Uterus (tissue), 3 donors: ENCODE measurements at regions not wholly inside any gene's neighbourhood (a gene's known extent, or its start where the extent isn't known, plus 50 kb on each side); places are given as distances from the start of the nearest gene placed in this dataset.

Source experiments
- DNase-seq, 2 donors: peaks; one replicate each; pipeline ENCODE4 v3.0.0-alpha.2; 2019 to 2020
- H3K27ac ChIP-seq, 2 donors: fragments of 200-600 bp; sonication (generic); 1 replicate in 1 of 2; 2 replicates in 1 of 2; pipeline ENCODE4 v1.5.1; 2016 to 2018
- H3K27me3 ChIP-seq, 2 donors: fragments of 200-600 bp; sonication (generic); one replicate each; pipeline ENCODE4 v1.5.1; 2018 to 2019; ENCODE audit warnings: control low read depth in 1 of 2
- H3K36me3 ChIP-seq, 2 donors: fragments of 200-600 bp; sonication (generic); one replicate each; pipeline ENCODE4 v1.5.1; 2019; ENCODE audit warnings: control low read depth in 1 of 2
- H3K4me1 ChIP-seq, 2 donors: fragments of 200-600 bp; sonication (generic); one replicate each; pipeline ENCODE4 v1.5.1; 2018 to 2019; ENCODE audit warnings: control low read depth in 1 of 2
- H3K4me3 ChIP-seq, 2 donors: fragments of 200-600 bp; sonication (generic); 1 replicate in 1 of 2; 2 replicates in 1 of 2; pipeline ENCODE4 v1.5.1; 2018 to 2019; ENCODE audit warnings: mild to moderate bottlenecking in 1 of 2
- H3K9me3 ChIP-seq, 2 donors: fragments of 200-600 bp; sonication (generic); one replicate each; pipeline ENCODE4 v1.5.1; 2019; ENCODE audit warnings: control low read depth in 1 of 2
- POLR2A ChIP-seq, 2 donors: fragments of 450-650 bp; IDR thresholded peaks; one replicate each; pipeline ENCODE4 v1.6.1; 2016; ENCODE audit warnings: antibody characterized with exemption in 2 of 2, mild to moderate bottlenecking in 1 of 2, moderate library complexity in 1 of 2
- intact Hi-C: fragments of 100-400 bp; cut with DNase I; formaldehyde crosslinking; loops from one replicate; pipeline ENCODE4 v1.15.1; 2023; ENCODE audit warnings: low total_unique reads
- TF ChIP-seq, protein P1 (sequence below), 4 experiments: fragments of 200-600 bp in 2 of 4; fragments of 450-650 bp in 2 of 4; sonication (generic) in 2 of 4; IDR thresholded peaks; one replicate each; pipeline ENCODE4 v1.5.1; 2016 to 2019; ENCODE audit warnings: antibody characterized with exemption in 4 of 4, mild to moderate bottlenecking in 2 of 4, moderate library complexity in 1 of 4
- donor health status: DM: yes; HTN: yes; CAD: no.

DNA sequence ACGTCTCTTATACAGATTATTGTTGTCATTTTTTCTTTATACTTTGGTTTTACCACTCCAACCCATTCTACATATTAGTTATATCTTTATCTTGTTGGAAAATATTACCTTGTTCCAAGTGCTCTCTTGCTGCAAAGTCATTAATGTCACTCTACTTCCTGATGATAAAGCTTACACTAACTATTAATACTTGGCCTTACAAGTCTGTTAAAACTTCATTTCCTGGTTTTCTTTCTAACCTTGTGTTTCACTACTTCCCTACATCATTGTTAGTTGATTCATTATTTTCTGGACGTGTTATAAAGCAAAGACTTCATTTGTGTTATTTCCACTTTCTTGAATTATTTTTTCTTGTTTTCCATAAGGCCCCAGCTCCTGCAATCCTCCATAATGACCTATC lies 382.6 kb upstream of the CDH20 start:
- TF ChIP-seq, protein P1, sequence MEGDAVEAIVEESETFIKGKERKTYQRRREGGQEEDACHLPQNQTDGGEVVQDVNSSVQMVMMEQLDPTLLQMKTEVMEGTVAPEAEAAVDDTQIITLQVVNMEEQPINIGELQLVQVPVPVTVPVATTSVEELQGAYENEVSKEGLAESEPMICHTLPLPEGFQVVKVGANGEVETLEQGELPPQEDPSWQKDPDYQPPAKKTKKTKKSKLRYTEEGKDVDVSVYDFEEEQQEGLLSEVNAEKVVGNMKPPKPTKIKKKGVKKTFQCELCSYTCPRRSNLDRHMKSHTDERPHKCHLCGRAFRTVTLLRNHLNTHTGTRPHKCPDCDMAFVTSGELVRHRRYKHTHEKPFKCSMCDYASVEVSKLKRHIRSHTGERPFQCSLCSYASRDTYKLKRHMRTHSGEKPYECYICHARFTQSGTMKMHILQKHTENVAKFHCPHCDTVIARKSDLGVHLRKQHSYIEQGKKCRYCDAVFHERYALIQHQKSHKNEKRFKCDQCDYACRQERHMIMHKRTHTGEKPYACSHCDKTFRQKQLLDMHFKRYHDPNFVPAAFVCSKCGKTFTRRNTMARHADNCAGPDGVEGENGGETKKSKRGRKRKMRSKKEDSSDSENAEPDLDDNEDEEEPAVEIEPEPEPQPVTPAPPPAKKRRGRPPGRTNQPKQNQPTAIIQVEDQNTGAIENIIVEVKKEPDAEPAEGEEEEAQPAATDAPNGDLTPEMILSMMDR (IDR thresholded peaks at IDR 0.05): no peak
- TF ChIP-seq POLR2A (IDR thresholded peaks at IDR 0.05): no peak
- H3K9me3 ChIP-seq: no peaks in the 10 kb centered on the region

DNA sequence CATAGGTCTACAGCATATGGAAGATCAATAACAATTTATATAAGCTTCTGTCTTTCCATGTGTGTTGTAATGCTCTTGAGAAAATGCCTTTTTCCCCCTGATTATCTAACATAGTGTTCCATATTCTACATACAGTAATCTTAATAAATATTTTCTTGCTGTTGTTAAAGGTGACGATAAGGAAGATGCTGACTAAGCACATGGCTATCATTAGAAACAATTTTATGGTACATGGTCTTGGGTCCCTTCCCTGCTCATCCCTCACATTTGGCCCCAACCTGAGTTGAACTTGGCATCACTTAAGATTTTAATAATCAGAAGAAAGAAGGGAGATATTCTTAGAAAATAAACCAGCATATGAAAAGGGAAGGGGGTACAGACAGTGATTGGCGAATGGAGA lies 382.1 kb upstream of the CDH20 start:
- intact Hi-C loops: no loop called here

More for the DNA sequence above, 382.6 kb upstream of the CDH20 start:
- H3K27ac ChIP-seq: no peak overlapping the region
- intact Hi-C loops: no loop called here
- H3K4me3 ChIP-seq: no peak overlapping the region
- H3K4me1 ChIP-seq: no peaks in the 10 kb centered on the region
- no peaks in the 10 kb centered on the region for H3K27me3 ChIP-seq
- H3K36me3 ChIP-seq: no peaks in the 10 kb centered on the region
- DNase-seq: no peak

DNA sequence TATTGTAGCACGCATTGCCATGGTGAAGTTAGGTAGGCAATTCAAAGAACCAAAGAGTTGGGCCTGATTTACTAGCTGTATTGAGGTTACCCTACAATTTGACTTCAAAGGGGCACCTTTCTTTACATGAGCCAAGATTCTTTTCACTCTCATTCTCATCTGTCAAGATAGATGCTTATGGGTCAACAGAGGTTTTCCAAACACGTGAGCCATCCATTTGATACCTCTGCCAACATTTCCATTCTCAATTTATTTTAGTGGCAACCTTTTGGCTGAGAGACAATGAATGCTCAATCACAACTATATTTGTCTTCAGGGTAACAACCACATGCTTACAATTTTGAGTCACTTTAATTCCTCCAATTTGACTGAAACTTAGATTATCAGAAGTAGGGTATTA lies 370.6 kb upstream of the CDH20 start:
- H3K9me3 ChIP-seq: no peaks in the 10 kb centered on the region
- no peaks in the 10 kb centered on the region for H3K4me1 ChIP-seq
- no peak overlapping the region for H3K4me3 ChIP-seq
- H3K36me3 ChIP-seq: no peaks in the 10 kb centered on the region
- no peak for DNase-seq
- H3K27ac ChIP-seq: no peak overlapping the region
- no peaks in the 10 kb centered on the region for H3K27me3 ChIP-seq
- intact Hi-C loops: no loop called here
- no peak for TF ChIP-seq POLR2A (IDR thresholded peaks at IDR 0.05)
- TF ChIP-seq, protein P1 (IDR thresholded peaks at IDR 0.05): no peak

More for the DNA sequence above, 382.1 kb upstream of the CDH20 start:
- H3K27me3 ChIP-seq: no peaks in the 10 kb centered on the region
- no peaks in the 10 kb centered on the region for H3K9me3 ChIP-seq
- DNase-seq: no peak
- no peak overlapping the region for H3K4me3 ChIP-seq
- TF ChIP-seq, protein P1 (IDR thresholded peaks at IDR 0.05): no peak
- TF ChIP-seq POLR2A (IDR thresholded peaks at IDR 0.05): no peak
- H3K36me3 ChIP-seq: no peaks in the 10 kb centered on the region
- H3K4me1 ChIP-seq: no peaks in the 10 kb centered on the region
- H3K27ac ChIP-seq: no peak overlapping the region

DNA sequence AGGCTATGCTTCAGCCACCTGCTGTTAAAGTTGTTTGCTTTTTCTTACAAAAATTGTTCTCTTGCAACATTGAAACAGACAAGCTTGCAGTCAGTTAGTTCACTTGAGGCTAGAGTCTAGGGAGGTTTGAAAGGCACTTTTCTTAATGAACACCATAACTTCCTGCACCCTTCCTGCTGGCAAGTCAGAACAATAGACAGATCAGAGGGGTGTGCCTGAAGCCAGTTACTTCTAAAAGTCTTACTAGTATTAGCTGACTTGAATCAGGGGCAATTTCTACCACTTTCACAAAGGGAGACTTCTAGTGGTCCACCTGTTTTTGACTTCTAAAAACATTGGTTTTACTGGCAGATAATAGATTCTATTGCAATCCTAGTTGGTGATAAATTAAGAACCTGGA lies 367.4 kb upstream of the CDH20 start:
- Histone ChIP-seq H3K36me3 (no peaks in the 10 kb centered on the region), H3K4me1 (no peaks in the 10 kb centered on the region)
- intact Hi-C loops: no loop called here

DNA sequence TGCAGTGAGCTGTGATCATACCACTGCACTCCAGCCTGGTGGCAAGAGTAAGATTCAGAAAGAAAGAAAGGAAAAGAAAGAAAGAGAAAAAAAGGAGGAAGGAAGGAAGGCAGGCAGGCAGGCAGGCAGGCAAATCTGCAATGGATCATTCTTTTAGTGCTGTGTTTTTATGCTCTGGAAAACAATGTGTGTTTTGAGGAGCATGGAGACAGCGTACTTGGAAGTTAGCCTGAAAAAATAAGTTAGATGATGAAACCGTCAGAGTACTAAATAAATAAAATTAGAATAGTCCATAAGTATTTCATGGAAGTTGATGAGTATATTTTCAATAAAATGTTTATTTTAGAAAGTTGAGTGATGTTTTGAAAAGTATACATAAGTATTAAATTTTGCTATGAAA lies 366.4 kb upstream of the CDH20 start:
- intact Hi-C loops: no loop called here
- H3K4me3 ChIP-seq: no peak overlapping the region
- no peaks in the 10 kb centered on the region for H3K9me3 ChIP-seq
- H3K27me3 ChIP-seq: no peaks in the 10 kb centered on the region
- no peak for DNase-seq
- H3K4me1 ChIP-seq: no peaks in the 10 kb centered on the region
- TF ChIP-seq POLR2A (IDR thresholded peaks at IDR 0.05): no peak
- TF ChIP-seq, protein P1 (IDR thresholded peaks at IDR 0.05): no peak
- no peak overlapping the region for H3K27ac ChIP-seq
- no peaks in the 10 kb centered on the region for H3K36me3 ChIP-seq

More for the DNA sequence above, 367.4 kb upstream of the CDH20 start:
- Histone ChIP-seq H3K9me3 (no peaks in the 10 kb centered on the region), H3K27ac (no peak overlapping the region), H3K4me3 (no peak overlapping the region), H3K27me3 (no peaks in the 10 kb centered on the region)
- TF ChIP-seq POLR2A (IDR thresholded peaks at IDR 0.05): no peak
- TF ChIP-seq, protein P1 (IDR thresholded peaks at IDR 0.05): no peak
- no peak for DNase-seq
